GM12872 (cell line): ENCODE measurements at regions not wholly inside any gene's neighbourhood (a gene's known extent, or its start where the extent isn't known, plus 50 kb on each side); places are given as distances from the start of the nearest gene placed in this dataset.

Source experiments
- CTCF ChIP-seq: IDR thresholded peaks from 3 replicates; pipeline ENCODE4 v1.5.1; 2011; ENCODE audit warnings: low read depth, mild to moderate bottlenecking, low read length, moderate library complexity; ENCODE audit not compliant: insufficient read depth

- no peak for TF ChIP-seq CTCF
Measured at GRCh38 chr2:136441979-136442714, 323.2 kb upstream of the THSD7B start.

GRCh38 chr2:136439064-136439676 is 321.2 kb upstream of the CXCR4 start:
- no peak for TF ChIP-seq CTCF

GRCh38 chr2:136437461-136437860 is 319.5 kb upstream of the CXCR4 start:
- TF ChIP-seq CTCF, result no peak

- no peak for TF ChIP-seq CTCF
Measured at GRCh38 chr2:136436936-136437335, 319.0 kb upstream of the CXCR4 start.

- no peak for TF ChIP-seq CTCF
Measured at GRCh38 chr2:136434251-136434715, 316.3 kb upstream of the CXCR4 start.

- no peak for TF ChIP-seq CTCF
Measured at GRCh38 chr2:136433261-136433660, 315.3 kb upstream of the CXCR4 start.

GRCh38 chr2:136424112-136424511 is 306.2 kb upstream of the CXCR4 start:
- TF ChIP-seq CTCF, result no peak
